Naive B cell (primary cell): ENCODE measurements at regions not wholly inside any gene's neighbourhood (a gene's known extent, or its start where the extent isn't known, plus 50 kb on each side); places are given as distances from the start of the nearest gene placed in this dataset.
"Not testable (repeated sequence)": the region's sequence is repeated elsewhere in the genome, so short reads cannot be mapped to it uniquely, and the experiment has no call there.

Experiments used
- ATAC-seq, 2 donors: fragments of 150-1000 bp; cut with Tn5 transposase; 2 replicates each; pipeline ENCODE4 v1.10.0; 2021; ENCODE audit warnings: low read depth in 2 of 2, mild to moderate bottlenecking in 2 of 2, moderate library complexity in 2 of 2
- DNase-seq: peaks from one replicate; pipeline ENCODE4 v3.0.0; 2022
- H3K27ac Mint-ChIP-seq, 6 donors: one replicate each; pipeline ENCODE4 v1.8.0; 2020 to 2022; ENCODE audit warnings: mild to moderate bottlenecking in 6 of 6, mixed read lengths in 6 of 6, moderate library complexity in 5 of 6, inconsistent platforms in 2 of 6
- H3K27me3 Mint-ChIP-seq, 3 donors: one replicate each; pipeline ENCODE4 v1.8.0; 2021 to 2022; ENCODE audit warnings: mixed read lengths in 3 of 3, mild to moderate bottlenecking in 1 of 3
- H3K36me3 Mint-ChIP-seq, 2 donors: one replicate each; pipeline ENCODE4 v1.8.0; 2020 to 2022; ENCODE audit warnings: mixed read lengths in 2 of 2, inconsistent platforms in 1 of 2, mild to moderate bottlenecking in 1 of 2
- H3K4me1 Mint-ChIP-seq, 3 donors: one replicate each; pipeline ENCODE4 v1.8.0; 2020 to 2022; ENCODE audit warnings: mixed read lengths in 3 of 3, inconsistent platforms in 1 of 3, mild to moderate bottlenecking in 1 of 3, moderate library complexity in 1 of 3
- H3K4me3 Mint-ChIP-seq, 8 donors: one replicate each; pipeline ENCODE4 v1.8.0; 2020 to 2022; ENCODE audit warnings: mild to moderate bottlenecking in 8 of 8, mixed read lengths in 8 of 8, moderate library complexity in 8 of 8, inconsistent platforms in 2 of 8
- H3K9me3 Mint-ChIP-seq, 7 donors: one replicate each; pipeline ENCODE4 v1.8.0; 2020 to 2022; ENCODE audit warnings: mixed read lengths in 7 of 7, mild to moderate bottlenecking in 5 of 7, inconsistent platforms in 2 of 7, moderate library complexity in 1 of 7

GRCh38 chr11:23317816-23318215 lies 457.5 kb upstream of the CCDC179 start:
- no peak overlapping the region for H3K4me3 Mint-ChIP-seq
- no peaks in the 10 kb centered on the region for H3K4me1 Mint-ChIP-seq
- DNase-seq (no peak), ATAC-seq (no peak)
- peaks cover under 1 to 28% (median 9%) of the 10 kb centered on the region in 7 donors for H3K9me3 Mint-ChIP-seq
- H3K27ac Mint-ChIP-seq: no peak overlapping the region
- no peaks in the 10 kb centered on the region for H3K36me3 Mint-ChIP-seq
- no peaks in the 10 kb centered on the region for H3K27me3 Mint-ChIP-seq

GRCh38 chr11:23318670-23319069 lies 458.4 kb upstream of the CCDC179 start:
- Mint-ChIP-seq H3K27ac (no peak overlapping the region), H3K4me3 (no peak overlapping the region), H3K27me3 (no peaks in the 10 kb centered on the region), H3K9me3 (peaks cover 4 to 33% (median 11%) of the 10 kb centered on the region in 7 donors), H3K36me3 (no peaks in the 10 kb centered on the region), H3K4me1 (no peaks in the 10 kb centered on the region)
- ATAC-seq (no peak), DNase-seq (no peak)

GRCh38 chr11:23320131-23320530 lies 459.9 kb upstream of the CCDC179 start:
- Mint-ChIP-seq H3K36me3 (no peaks in the 10 kb centered on the region), H3K27me3 (no peaks in the 10 kb centered on the region), H3K4me1 (no peaks in the 10 kb centered on the region), H3K27ac (no peak overlapping the region), H3K4me3 (no peak overlapping the region), H3K9me3 (peaks cover 8 to 39% (median 11%) of the 10 kb centered on the region in 7 donors)
- no peak for DNase-seq
- no peak for ATAC-seq

- DNase-seq, H3K4me1 Mint-ChIP-seq, H3K4me3 Mint-ChIP-seq: not testable (repeated sequence)
Observed at GRCh38 chr11:23335586-23335985, 475.3 kb upstream of the CCDC179 start.

GRCh38 chr11:23336961-23337360 lies 476.7 kb upstream of the CCDC179 start:
- no peaks in the 10 kb centered on the region for H3K9me3 Mint-ChIP-seq
- no peaks in the 10 kb centered on the region for H3K4me1 Mint-ChIP-seq
- H3K27ac Mint-ChIP-seq: no peak overlapping the region
- no peaks in the 10 kb centered on the region for H3K36me3 Mint-ChIP-seq
- H3K27me3 Mint-ChIP-seq: no peaks in the 10 kb centered on the region
- no peak for DNase-seq
- ATAC-seq: no peak
- H3K4me3 Mint-ChIP-seq: no peak overlapping the region

More at GRCh38 chr11:23335586-23335985, 475.3 kb upstream of the CCDC179 start:
- not testable (repeated sequence) for H3K27me3 Mint-ChIP-seq, H3K9me3 Mint-ChIP-seq, H3K27ac Mint-ChIP-seq, ATAC-seq, H3K36me3 Mint-ChIP-seq

- no peak overlapping the region for H3K4me3 Mint-ChIP-seq
- no peaks in the 10 kb centered on the region for H3K36me3 Mint-ChIP-seq
- no peaks in the 10 kb centered on the region for H3K27me3 Mint-ChIP-seq
- peaks cover 0 to 2% (median 0%) of the 10 kb centered on the region in 7 donors for H3K9me3 Mint-ChIP-seq
- ATAC-seq (no peak), DNase-seq (no peak)
- no peak overlapping the region for H3K27ac Mint-ChIP-seq
- no peaks in the 10 kb centered on the region for H3K4me1 Mint-ChIP-seq
Observed at GRCh38 chr11:23353611-23354010, 493.3 kb upstream of the CCDC179 start.

GRCh38 chr11:23359297-23359696 lies 499.0 kb upstream of the CCDC179 start:
- Mint-ChIP-seq H3K9me3 (peaks cover 0 to 11% (median 5%) of the 10 kb centered on the region in 7 donors), H3K4me1 (no peaks in the 10 kb centered on the region), H3K4me3 (no peak overlapping the region), H3K27ac (no peak overlapping the region), H3K27me3 (no peaks in the 10 kb centered on the region), H3K36me3 (no peaks in the 10 kb centered on the region)
- ATAC-seq (no peak), DNase-seq (no peak)

GRCh38 chr11:23364076-23364475 lies 503.8 kb upstream of the CCDC179 start:
- H3K27me3 Mint-ChIP-seq: no peaks in the 10 kb centered on the region
- no peak for ATAC-seq
- no peaks in the 10 kb centered on the region for H3K4me1 Mint-ChIP-seq
- H3K9me3 Mint-ChIP-seq: peaks cover 0 to 10% (median 7%) of the 10 kb centered on the region in 7 donors
- no peak overlapping the region for H3K27ac Mint-ChIP-seq
- no peaks in the 10 kb centered on the region for H3K36me3 Mint-ChIP-seq
- H3K4me3 Mint-ChIP-seq: no peak overlapping the region
- DNase-seq: no peak

GRCh38 chr11:23370580-23371275 lies 510.5 kb upstream of the CCDC179 start:
- no peak overlapping the region for H3K27ac Mint-ChIP-seq
- no peak for DNase-seq
- H3K4me3 Mint-ChIP-seq: peak overlapping the region in 1 of 8 donors; percentile 8
- H3K9me3 Mint-ChIP-seq: peaks cover 6 to 25% (median 8%) of the 10 kb centered on the region in 7 donors
- H3K27me3 Mint-ChIP-seq: no peaks in the 10 kb centered on the region
- H3K4me1 Mint-ChIP-seq: no peaks in the 10 kb centered on the region
- no peak for ATAC-seq
- H3K36me3 Mint-ChIP-seq: no peaks in the 10 kb centered on the region

GRCh38 chr11:23377909-23378308 lies 517.6 kb upstream of the CCDC179 start:
- ATAC-seq (no peak), DNase-seq (no peak)
- Mint-ChIP-seq H3K4me1 (no peaks in the 10 kb centered on the region), H3K9me3 (peaks cover 0 to 8% (median 4%) of the 10 kb centered on the region in 7 donors), H3K27ac (no peak overlapping the region), H3K4me3 (no peak overlapping the region), H3K27me3 (no peaks in the 10 kb centered on the region), H3K36me3 (no peaks in the 10 kb centered on the region)

- H3K27ac Mint-ChIP-seq: no peak overlapping the region
- no peaks in the 10 kb centered on the region for H3K36me3 Mint-ChIP-seq
- H3K4me3 Mint-ChIP-seq: no peak overlapping the region
- no peaks in the 10 kb centered on the region for H3K27me3 Mint-ChIP-seq
- no peak for DNase-seq
- ATAC-seq: no peak
- H3K9me3 Mint-ChIP-seq: peaks cover 0 to 2% (median 0%) of the 10 kb centered on the region in 7 donors
- H3K4me1 Mint-ChIP-seq: no peaks in the 10 kb centered on the region
Observed at GRCh38 chr11:23391031-23391430, 530.8 kb upstream of the CCDC179 start.

- no peaks in the 10 kb centered on the region for H3K27me3 Mint-ChIP-seq
- ATAC-seq (no peak), DNase-seq (no peak)
- no peak overlapping the region for H3K4me3 Mint-ChIP-seq
- no peaks in the 10 kb centered on the region for H3K36me3 Mint-ChIP-seq
- peaks cover 0 to 5% (median 0%) of the 10 kb centered on the region in 7 donors for H3K9me3 Mint-ChIP-seq
- H3K4me1 Mint-ChIP-seq: no peaks in the 10 kb centered on the region
- H3K27ac Mint-ChIP-seq: no peak overlapping the region
Observed at GRCh38 chr11:23398052-23398451, 537.8 kb upstream of the CCDC179 start.

GRCh38 chr11:23399995-23400394 lies 539.7 kb upstream of the CCDC179 start:
- H3K36me3 Mint-ChIP-seq: no peaks in the 10 kb centered on the region
- no peak for ATAC-seq
- H3K9me3 Mint-ChIP-seq: peaks cover 0 to 5% (median 2%) of the 10 kb centered on the region in 7 donors
- no peaks in the 10 kb centered on the region for H3K27me3 Mint-ChIP-seq
- H3K27ac Mint-ChIP-seq: no peak overlapping the region
- no peaks in the 10 kb centered on the region for H3K4me1 Mint-ChIP-seq
- H3K4me3 Mint-ChIP-seq: no peak overlapping the region
- DNase-seq: no peak

GRCh38 chr11:23403210-23404185 lies 543.2 kb upstream of the CCDC179 start:
- DNase-seq: no peak
- Mint-ChIP-seq H3K9me3 (peaks cover 0 to 12% (median 5%) of the 10 kb centered on the region in 7 donors), H3K36me3 (no peaks in the 10 kb centered on the region), H3K27me3 (no peaks in the 10 kb centered on the region), H3K4me1 (no peaks in the 10 kb centered on the region), H3K27ac (peak overlapping the region in 1 of 6 donors; percentile 40), H3K4me3 (no peak overlapping the region)
- no peak for ATAC-seq
